ENCODE measurements at regions not wholly inside any gene's neighbourhood (a gene's known extent, or its start where the extent isn't known, plus 50 kb on each side); places are given as distances from the start of the nearest gene placed in this dataset.
A peak's percentile ranks its signal among the peaks of the same experiment; 100 is the strongest.
"Not testable (repeated sequence)": the region's sequence is repeated elsewhere in the genome, so short reads cannot be mapped to it uniquely, and the experiment has no call there.

- no peak for DNase-seq (ENCODE audit: low read depth)
These were observed 393.9 kb upstream of the RGS6 start for GRCh38 chr14:71538288-71538687.

GRCh38 chr14:71538938-71539649, 393.1 kb upstream of the RGS6 start:
- DNase-seq (ENCODE audit: low read depth), result no peak

- DNase-seq (ENCODE audit: low read depth), result no peak
These were observed 392.5 kb upstream of the RGS6 start for GRCh38 chr14:71539650-71540285.

- no peak for DNase-seq (ENCODE audit: low read depth)
These were observed 391.0 kb upstream of the RGS6 start for GRCh38 chr14:71541271-71541670.

- DNase-seq (ENCODE audit: low read depth), result no peak
These were observed 390.1 kb upstream of the RGS6 start for GRCh38 chr14:71541973-71542690.

- no peak for DNase-seq (ENCODE audit: low read depth)
These were observed 382.7 kb upstream of the RGS6 start for GRCh38 chr14:71549421-71550050.

GRCh38 chr14:71550367-71550766, 381.9 kb upstream of the RGS6 start:
- DNase-seq (ENCODE audit: low read depth), result no peak

GRCh38 chr14:71551291-71551950, 380.8 kb upstream of the RGS6 start:
- DNase-seq (ENCODE audit: low read depth), result no peak

GRCh38 chr14:71552809-71553208, 379.4 kb upstream of the RGS6 start:
- DNase-seq (ENCODE audit: low read depth), result no peak

- no peak for DNase-seq (ENCODE audit: low read depth)
These were observed 378.4 kb upstream of the RGS6 start for GRCh38 chr14:71553779-71554178.

- no peak for DNase-seq (ENCODE audit: low read depth)
These were observed 377.9 kb upstream of the RGS6 start for GRCh38 chr14:71554323-71554722.

GRCh38 chr14:71554959-71555612, 377.1 kb upstream of the RGS6 start:
- DNase-seq (ENCODE audit: low read depth), result no peak

GRCh38 chr14:71555654-71556559, 376.3 kb upstream of the RGS6 start:
- peak; percentile 13 for DNase-seq (ENCODE audit: low read depth)

GRCh38 chr14:71556730-71557129, 375.5 kb upstream of the RGS6 start:
- no peak for DNase-seq (ENCODE audit: low read depth)

- no peak for DNase-seq (ENCODE audit: low read depth)
These were observed 374.9 kb upstream of the RGS6 start for GRCh38 chr14:71557351-71557750.

GRCh38 chr14:71558943-71559342, 373.3 kb upstream of the RGS6 start:
- DNase-seq (ENCODE audit: low read depth), result not testable (repeated sequence)

- DNase-seq (ENCODE audit: low read depth), result no peak
These were observed 371.5 kb upstream of the RGS6 start for GRCh38 chr14:71560751-71561150.

- no peak for DNase-seq (ENCODE audit: low read depth)
These were observed 368.6 kb upstream of the RGS6 start for GRCh38 chr14:71563492-71564153.

- DNase-seq (ENCODE audit: low read depth), result no peak
These were observed 366.0 kb upstream of the RGS6 start for GRCh38 chr14:71566276-71566675.
